Liver (tissue), 8 donors: ENCODE measurements at regions not wholly inside any gene's neighbourhood (a gene's known extent, or its start where the extent isn't known, plus 50 kb on each side); places are given as distances from the start of the nearest gene placed in this dataset.

Source experiments
- DNase-seq: peaks from one replicate; pipeline ENCODE4 v3.0.0-alpha.2; 2017; ENCODE audit warnings: low spot score
- H3K27ac ChIP-seq, 2 donors: one replicate each; pipeline ENCODE4 v1.7.0; 2013; ENCODE audit warnings: inconsistent platforms in 2 of 2, low read length in 2 of 2, control low read depth in 1 of 2, low read depth in 1 of 2, mild to moderate bottlenecking in 1 of 2
- H3K27me3 ChIP-seq, 4 donors: one replicate each; pipeline versions ENCODE4 v1.6.1 to v1.7.0; 2013; ENCODE audit warnings: low read length in 3 of 4, inconsistent platforms in 1 of 4, mild to moderate bottlenecking in 1 of 4, moderate library complexity in 1 of 4; ENCODE audit not compliant: control insufficient read depth in 4 of 4, insufficient read depth in 4 of 4
- H3K36me3 ChIP-seq, 4 donors: one replicate each; pipeline versions ENCODE4 v1.6.1 to v1.7.0; 2013; ENCODE audit warnings: low read length in 3 of 4, mild to moderate bottlenecking in 3 of 4, low read depth in 1 of 4, moderate library complexity in 1 of 4; ENCODE audit not compliant: control insufficient read depth in 4 of 4, insufficient read depth in 3 of 4
- H3K4me1 ChIP-seq, 4 donors: one replicate each; pipeline versions ENCODE4 v1.6.1 to v1.7.0; 2013; ENCODE audit warnings: low read length in 3 of 4, mild to moderate bottlenecking in 3 of 4, moderate library complexity in 1 of 4; ENCODE audit not compliant: control insufficient read depth in 4 of 4, insufficient read depth in 4 of 4
- H3K4me3 ChIP-seq, 3 donors: one replicate each; pipeline versions ENCODE4 v1.6.1 to v1.7.0; 2013; ENCODE audit warnings: low read length in 3 of 3, control low read depth in 1 of 3, low read depth in 1 of 3, mild to moderate bottlenecking in 1 of 3
- H3K9ac ChIP-seq, 2 donors: one replicate each; pipeline ENCODE4 v1.7.0; 2013; ENCODE audit warnings: low read length in 2 of 2, mild to moderate bottlenecking in 2 of 2, moderate library complexity in 2 of 2, control low read depth in 1 of 2, low read depth in 1 of 2
- H3K9me3 ChIP-seq, 4 donors: one replicate each; pipeline versions ENCODE4 v1.6.1 to v1.7.0; 2013; ENCODE audit warnings: low read length in 3 of 4; ENCODE audit not compliant: control insufficient read depth in 4 of 4
- CTCF ChIP-seq: fragments of 150-350 bp; IDR thresholded peaks from 2 replicates; pipeline ENCODE4 v1.5.1; 2017; ENCODE audit warnings: improper control_type of control experiment, low read depth, low read length; ENCODE audit not compliant: missing input control
- EGR1 ChIP-seq, 2 donors: IDR thresholded peaks; 2 replicates each; pipeline ENCODE4 v1.6.1; 2016 to 2018; ENCODE audit warnings: antibody characterized with exemption in 2 of 2, low read depth in 2 of 2
- FOXA1 ChIP-seq: IDR thresholded peaks from 2 replicates; pipeline ENCODE4 v1.6.1; 2016; ENCODE audit warnings: antibody characterized with exemption
- FOXA2 ChIP-seq: IDR thresholded peaks from 2 replicates; pipeline ENCODE4 v1.6.1; 2016; ENCODE audit warnings: antibody characterized with exemption
- HNF4A ChIP-seq, 2 donors: conservative IDR thresholded peaks; 2 replicates each; pipeline ENCODE4 v1.6.1; 2016; ENCODE audit warnings: antibody characterized with exemption in 2 of 2, mild to moderate bottlenecking in 2 of 2
- HNF4G ChIP-seq: IDR thresholded peaks from 2 replicates; pipeline ENCODE4 v1.6.1; 2016; ENCODE audit warnings: antibody characterized with exemption
- MAX ChIP-seq: IDR thresholded peaks from 2 replicates; pipeline ENCODE4 v1.6.1; 2016; ENCODE audit warnings: antibody characterized with exemption
- NR2F2 ChIP-seq: IDR thresholded peaks from 2 replicates; pipeline ENCODE4 v1.6.1; 2016; ENCODE audit warnings: antibody characterized with exemption
- RAD21 ChIP-seq, 2 donors: IDR thresholded peaks; 2 replicates each; pipeline ENCODE4 v1.6.1; 2016; ENCODE audit warnings: antibody characterized with exemption in 2 of 2, mild to moderate bottlenecking in 2 of 2
- RXRA ChIP-seq, 2 donors: IDR thresholded peaks; 2 replicates each; pipeline ENCODE4 v1.6.1; 2017 to 2018; ENCODE audit warnings: antibody characterized with exemption in 2 of 2, mild to moderate bottlenecking in 1 of 2
- SP1 ChIP-seq: IDR thresholded peaks from 2 replicates; pipeline ENCODE4 v1.6.1; 2018; ENCODE audit warnings: antibody characterized with exemption, mild to moderate bottlenecking
- TAF1 ChIP-seq: conservative IDR thresholded peaks from 2 replicates; pipeline ENCODE4 v1.6.1; 2016; ENCODE audit warnings: antibody characterized with exemption, mild to moderate bottlenecking
- WGBS: extraction: QIAGEN DNeasy Blood & Tissue Kit; methylation state at CpG from one replicate; pipeline ENCODE4 v1.1.7; 2013; 5-methylcytosine and 5-hydroxymethylcytosine counted together
- TF ChIP-seq, protein P1 (sequence below): IDR thresholded peaks from 2 replicates; pipeline ENCODE4 v1.6.1; 2016; ENCODE audit warnings: antibody characterized with exemption
- TF ChIP-seq, protein P2 (sequence below): IDR thresholded peaks from 2 replicates; pipeline ENCODE4 v1.6.1; 2016; ENCODE audit warnings: antibody characterized with exemption
- donor health status: healthy.
- donor health status: healthy.
- donor health status: healthy.
- donor health status: healthy.
- donor health status: healthy.

- TF ChIP-seq MAX (no peak), RXRA (IDR thresholded peaks at IDR 0.05) (no peak), HNF4G (no peak), TAF1 (no peak)
These were observed 93.7 kb upstream of the ZNF827 start (continued) for GRCh38 chr4:146032234-146032860.

DNA sequence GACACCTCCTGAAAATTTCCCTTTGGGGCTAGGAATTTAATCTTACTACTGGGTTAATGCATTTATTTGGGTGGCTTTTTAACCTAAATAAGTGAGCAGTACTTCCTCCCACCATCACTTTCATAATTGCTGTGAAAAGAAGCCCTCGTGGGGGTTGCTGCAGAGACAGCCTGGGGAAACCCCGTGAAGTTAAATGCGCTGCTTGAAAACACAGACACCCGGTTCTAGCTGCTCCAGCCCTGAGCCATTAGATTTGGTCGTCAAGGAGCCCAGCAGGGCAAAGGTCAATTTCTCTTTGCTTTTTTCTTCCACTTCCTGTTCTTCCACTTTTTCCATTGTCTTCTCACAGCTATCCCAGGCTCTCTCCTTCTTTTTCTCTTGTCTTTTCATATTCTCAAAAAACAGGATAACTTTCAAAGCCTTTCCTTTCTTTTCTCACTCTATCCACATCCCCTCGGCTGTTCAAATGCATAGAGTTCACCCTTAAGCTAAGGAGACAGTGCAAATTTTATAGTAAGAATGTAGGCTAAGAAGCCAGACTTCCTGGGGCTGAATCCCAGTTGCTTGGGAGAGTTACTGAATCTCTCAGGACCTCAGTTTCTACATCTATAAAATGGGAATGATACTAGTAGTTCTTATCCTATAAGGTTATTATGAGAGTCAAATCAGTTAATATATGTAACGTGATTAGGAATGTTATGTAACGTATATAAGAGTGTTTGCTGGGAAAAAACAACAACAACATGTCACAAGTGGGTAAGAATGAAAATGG, 91.5 kb upstream of the ZNF827 start:
- H3K9me3 ChIP-seq, result no peaks in the 10 kb centered on the region
- WGBS, result 36% methylated on average over 8 of the region's 8 CpGs
- H3K9ac ChIP-seq, result no peak overlapping the region
- no peaks in the 10 kb centered on the region for H3K36me3 ChIP-seq
- H3K27me3 ChIP-seq, result peaks cover 0 to 3% (median 1%) of the 10 kb centered on the region in 4 donors
- DNase-seq, result no peak
- no peak overlapping the region for H3K4me3 ChIP-seq
- no peak for TF ChIP-seq NR2F2
- no peak for TF ChIP-seq MAX
- TF ChIP-seq TAF1, result no peak
- TF ChIP-seq RAD21 (IDR thresholded peaks at IDR 0.05), result no peak
- no peak for TF ChIP-seq RXRA (IDR thresholded peaks at IDR 0.05)
- TF ChIP-seq SP1, result no peak
- TF ChIP-seq FOXA2, result no peak
- no peak for TF ChIP-seq HNF4A (conservative IDR thresholded peaks at IDR 0.05)
- TF ChIP-seq, protein P1, sequence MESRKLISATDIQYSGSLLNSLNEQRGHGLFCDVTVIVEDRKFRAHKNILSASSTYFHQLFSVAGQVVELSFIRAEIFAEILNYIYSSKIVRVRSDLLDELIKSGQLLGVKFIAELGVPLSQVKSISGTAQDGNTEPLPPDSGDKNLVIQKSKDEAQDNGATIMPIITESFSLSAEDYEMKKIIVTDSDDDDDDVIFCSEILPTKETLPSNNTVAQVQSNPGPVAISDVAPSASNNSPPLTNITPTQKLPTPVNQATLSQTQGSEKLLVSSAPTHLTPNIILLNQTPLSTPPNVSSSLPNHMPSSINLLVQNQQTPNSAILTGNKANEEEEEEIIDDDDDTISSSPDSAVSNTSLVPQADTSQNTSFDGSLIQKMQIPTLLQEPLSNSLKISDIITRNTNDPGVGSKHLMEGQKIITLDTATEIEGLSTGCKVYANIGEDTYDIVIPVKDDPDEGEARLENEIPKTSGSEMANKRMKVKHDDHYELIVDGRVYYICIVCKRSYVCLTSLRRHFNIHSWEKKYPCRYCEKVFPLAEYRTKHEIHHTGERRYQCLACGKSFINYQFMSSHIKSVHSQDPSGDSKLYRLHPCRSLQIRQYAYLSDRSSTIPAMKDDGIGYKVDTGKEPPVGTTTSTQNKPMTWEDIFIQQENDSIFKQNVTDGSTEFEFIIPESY, result no peak
- no peak for TF ChIP-seq EGR1 (IDR thresholded peaks at IDR 0.05; ENCODE audit: low read depth in 2 of 2)
- TF ChIP-seq, protein P2, sequence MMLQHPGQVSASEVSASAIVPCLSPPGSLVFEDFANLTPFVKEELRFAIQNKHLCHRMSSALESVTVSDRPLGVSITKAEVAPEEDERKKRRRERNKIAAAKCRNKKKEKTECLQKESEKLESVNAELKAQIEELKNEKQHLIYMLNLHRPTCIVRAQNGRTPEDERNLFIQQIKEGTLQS, result no peak
- TF ChIP-seq CTCF, result no peak
- TF ChIP-seq HNF4G, result no peak
- no peaks in the 10 kb centered on the region for H3K4me1 ChIP-seq
- H3K27ac ChIP-seq, result no peak overlapping the region

DNA sequence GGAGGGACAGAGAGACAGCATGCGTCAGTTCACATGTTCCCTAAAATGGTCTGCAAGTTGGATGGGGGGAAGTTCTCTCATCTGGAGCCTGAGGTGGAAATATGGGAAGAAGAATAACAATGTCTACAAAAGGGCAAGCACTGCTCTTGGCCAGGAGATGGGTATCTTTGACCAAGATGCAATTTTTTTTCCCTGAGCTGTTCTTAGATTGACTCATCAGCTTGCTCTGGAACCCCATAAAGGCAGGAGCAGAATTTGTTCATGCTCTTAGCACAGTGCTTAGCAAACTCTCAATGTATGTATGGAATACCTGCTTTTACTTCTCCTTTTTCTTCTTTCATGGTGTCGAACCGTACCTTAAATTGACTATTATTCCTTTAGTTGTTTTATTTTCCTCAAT, 90.5 kb upstream of the ZNF827 start:
- peaks cover 0 to 3% (median 1%) of the 10 kb centered on the region in 4 donors for H3K27me3 ChIP-seq

More for the DNA sequence above, 90.5 kb upstream of the ZNF827 start:
- Histone ChIP-seq H3K4me3 (no peak overlapping the region), H3K9ac (no peak overlapping the region), H3K9me3 (no peaks in the 10 kb centered on the region), H3K4me1 (no peaks in the 10 kb centered on the region), H3K36me3 (no peaks in the 10 kb centered on the region), H3K27ac (no peak overlapping the region)
- no peak for DNase-seq
- WGBS, result 81% methylated on average over 3 of the region's 3 CpGs
- TF ChIP-seq RAD21 (IDR thresholded peaks at IDR 0.05), result no peak
- no peak for TF ChIP-seq MAX
- no peak for TF ChIP-seq NR2F2
- TF ChIP-seq SP1, result no peak
- no peak for TF ChIP-seq FOXA1
